ENCODE measurements at regions not wholly inside any gene's neighbourhood (a gene's known extent, or its start where the extent isn't known, plus 50 kb on each side); places are given as distances from the start of the nearest gene placed in this dataset.

GRCh38 chr16:8243981-8244380, 346.3 kb downstream of the TMEM114 start:
- TF ChIP-seq, protein P1, sequence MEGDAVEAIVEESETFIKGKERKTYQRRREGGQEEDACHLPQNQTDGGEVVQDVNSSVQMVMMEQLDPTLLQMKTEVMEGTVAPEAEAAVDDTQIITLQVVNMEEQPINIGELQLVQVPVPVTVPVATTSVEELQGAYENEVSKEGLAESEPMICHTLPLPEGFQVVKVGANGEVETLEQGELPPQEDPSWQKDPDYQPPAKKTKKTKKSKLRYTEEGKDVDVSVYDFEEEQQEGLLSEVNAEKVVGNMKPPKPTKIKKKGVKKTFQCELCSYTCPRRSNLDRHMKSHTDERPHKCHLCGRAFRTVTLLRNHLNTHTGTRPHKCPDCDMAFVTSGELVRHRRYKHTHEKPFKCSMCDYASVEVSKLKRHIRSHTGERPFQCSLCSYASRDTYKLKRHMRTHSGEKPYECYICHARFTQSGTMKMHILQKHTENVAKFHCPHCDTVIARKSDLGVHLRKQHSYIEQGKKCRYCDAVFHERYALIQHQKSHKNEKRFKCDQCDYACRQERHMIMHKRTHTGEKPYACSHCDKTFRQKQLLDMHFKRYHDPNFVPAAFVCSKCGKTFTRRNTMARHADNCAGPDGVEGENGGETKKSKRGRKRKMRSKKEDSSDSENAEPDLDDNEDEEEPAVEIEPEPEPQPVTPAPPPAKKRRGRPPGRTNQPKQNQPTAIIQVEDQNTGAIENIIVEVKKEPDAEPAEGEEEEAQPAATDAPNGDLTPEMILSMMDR (IDR thresholded peaks at IDR 0.05 in 2 of 3, conservative IDR thresholded peaks at IDR 0.05 in 1 of 3; ENCODE audit: borderline replicate concordance in 1 of 3, insufficient read depth in 1 of 3, low read depth in 2 of 3, low read length in 2 of 3): no peak
- TF ChIP-seq REST (IDR thresholded peaks at IDR 0.05; ENCODE audit: low read depth) (no peak), EZH2 (IDR thresholded peaks at IDR 0.05) (no peak), ZFX (IDR thresholded peaks at IDR 0.05) (no peak), SP1 (IDR thresholded peaks at IDR 0.05; ENCODE audit: low read depth) (no peak), ELF1 (IDR thresholded peaks at IDR 0.05; ENCODE audit: borderline replicate concordance, low read depth) (no peak), SIN3A (IDR thresholded peaks at IDR 0.05; ENCODE audit: low read depth) (no peak), TCF7L2 (IDR thresholded peaks at IDR 0.05; ENCODE audit: borderline replicate concordance, extremely low read depth, insufficient read depth, insufficient read length) (no peak), SRF (IDR thresholded peaks at IDR 0.05; ENCODE audit: low read depth) (no peak), YY1 (IDR thresholded peaks at IDR 0.05; ENCODE audit: extremely low read depth, insufficient replicate concordance, low read depth, low read length) (no peak), JUND (IDR thresholded peaks at IDR 0.05) (no peak), POLR2AphosphoS5 (IDR thresholded peaks at IDR 0.05; ENCODE audit: low read depth, low read length) (no peak), CEBPB (IDR thresholded peaks at IDR 0.05; ENCODE audit: low read depth) (no peak), CBX3 (IDR thresholded peaks at IDR 0.05; ENCODE audit: low read depth) (no peak), EGR1 (IDR thresholded peaks at IDR 0.05; ENCODE audit: low read depth) (no peak), RAD21 (IDR thresholded peaks at IDR 0.05; ENCODE audit: low read depth) (no peak), POLR2A (IDR thresholded peaks at IDR 0.05; ENCODE audit: borderline replicate concordance, extremely low read depth, insufficient read depth, insufficient read length) (no peak), ATF3 (IDR thresholded peaks at IDR 0.05) (no peak)
- TF ChIP-seq, protein P2, sequence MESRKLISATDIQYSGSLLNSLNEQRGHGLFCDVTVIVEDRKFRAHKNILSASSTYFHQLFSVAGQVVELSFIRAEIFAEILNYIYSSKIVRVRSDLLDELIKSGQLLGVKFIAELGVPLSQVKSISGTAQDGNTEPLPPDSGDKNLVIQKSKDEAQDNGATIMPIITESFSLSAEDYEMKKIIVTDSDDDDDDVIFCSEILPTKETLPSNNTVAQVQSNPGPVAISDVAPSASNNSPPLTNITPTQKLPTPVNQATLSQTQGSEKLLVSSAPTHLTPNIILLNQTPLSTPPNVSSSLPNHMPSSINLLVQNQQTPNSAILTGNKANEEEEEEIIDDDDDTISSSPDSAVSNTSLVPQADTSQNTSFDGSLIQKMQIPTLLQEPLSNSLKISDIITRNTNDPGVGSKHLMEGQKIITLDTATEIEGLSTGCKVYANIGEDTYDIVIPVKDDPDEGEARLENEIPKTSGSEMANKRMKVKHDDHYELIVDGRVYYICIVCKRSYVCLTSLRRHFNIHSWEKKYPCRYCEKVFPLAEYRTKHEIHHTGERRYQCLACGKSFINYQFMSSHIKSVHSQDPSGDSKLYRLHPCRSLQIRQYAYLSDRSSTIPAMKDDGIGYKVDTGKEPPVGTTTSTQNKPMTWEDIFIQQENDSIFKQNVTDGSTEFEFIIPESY (IDR thresholded peaks at IDR 0.05; ENCODE audit: extremely low read depth, insufficient replicate concordance, low read length): no peak
- no peaks in the 10 kb centered on the region for H3K36me3 ChIP-seq (ENCODE audit: control insufficient read depth in 1 of 2, insufficient read depth in 2 of 2, low read length in 2 of 2)
- no peak overlapping the region for H3K9ac ChIP-seq (ENCODE audit: low read length)
- ChIA-PET RAD21 (ENCODE audit: low non-redundant PET in 1 of 2, low total read pairs in 2 of 2, uncharacterized antibody in 2 of 2, unreplicated experiment in 2 of 2) (no interaction called here), POLR2A (no interaction called here), CTCF (no interaction called here)
- BruUV-seq (replicated peaks): no TSS peak
- H3K4me3 ChIP-seq (replicated peaks in 1 of 2; ENCODE audit: low read depth in 1 of 2, low read length in 2 of 2): no peak overlapping the region
- no peaks in the 10 kb centered on the region for H3K9me2 ChIP-seq (ENCODE audit: insufficient read depth)
- H3K4me2 ChIP-seq (ENCODE audit: low read length): no peak overlapping the region
- peaks cover 0 to 8% of the 10 kb centered on the region in 2 experiments; a peak in 2 of 4 replicates for H3K9me3 ChIP-seq (ENCODE audit: control insufficient read depth in 1 of 2, insufficient read depth in 1 of 2, low read depth in 1 of 2, low read length in 2 of 2)
- no peaks in the 10 kb centered on the region for H3K4me1 ChIP-seq (ENCODE audit: control insufficient read depth in 1 of 2, insufficient read depth in 2 of 2, low read length in 2 of 2)
- no peaks in the 10 kb centered on the region for H3K27me3 ChIP-seq (ENCODE audit: insufficient read depth, low read length)
- H3K79me2 ChIP-seq (ENCODE audit: insufficient read depth, low read length): no peaks in the 10 kb centered on the region
- no peak overlapping the region for H3K27ac ChIP-seq (ENCODE audit: low read depth, low read length)
- no peak for ATAC-seq
- intact Hi-C loops (cut with micrococcal nuclease): no loop called here
- H2AFZ ChIP-seq (ENCODE audit: low read depth, low read length, poor library complexity, severe bottlenecking): no peak overlapping the region
- H4K20me1 ChIP-seq (ENCODE audit: insufficient read depth): no peaks in the 10 kb centered on the region
- DNase-seq (ENCODE audit: low read depth, low spot score): no peak

Data from HCT116 (cell line).